ENCODE measurements at regions not wholly inside any gene's neighbourhood (a gene's known extent, or its start where the extent isn't known, plus 50 kb on each side); places are given as distances from the start of the nearest gene placed in this dataset.

- TF ChIP-seq CTCF (IDR thresholded peaks at IDR 0.05) (no peak), POLR2A (IDR thresholded peaks at IDR 0.05) (no peak)
Observed at GRCh38 chr10:131743190-131744151, 157.3 kb upstream of the PPP2R2D start.
